HepG2 (cell line): ENCODE measurements at regions not wholly inside any gene's neighbourhood (a gene's known extent, or its start where the extent isn't known, plus 50 kb on each side); places are given as distances from the start of the nearest gene placed in this dataset.

Experiments used
- ATAC-seq: fragments of 200-7000 bp; cut with Tn5 transposase; 3 replicates; pipeline ENCODE4 v1.9.1; 2020; ENCODE audit warnings: mild to moderate bottlenecking, moderate library complexity
- BruUV-seq: library from RNA; stranded (reverse); fragments of 400-500 nt; replicated peaks from 2 replicates; lab custom pipeline; 2021; lab: Mats Ljungman, UMichigan
- CTCF ChIA-PET: fragments of 300-600 bp; formaldehyde crosslinking; extraction: SDS; loops from one replicate; lab custom pipeline; 2021; ENCODE audit warnings: low total read pairs, inconsistent platforms, low intra/inter-chr PET ratio; lab: Yijun Ruan, JAX
- POLR2A ChIA-PET: fragments of 350-600 bp; sonication (Branson Sonifier 250); formaldehyde crosslinking; loops from one replicate; lab custom pipeline; 2020; ENCODE audit warnings: antibody characterized with exemption, inconsistent platforms; lab: Yijun Ruan, JAX
- DNase-seq: peaks from one replicate; pipeline ENCODE4 v3.0.0-alpha.2; 2015; ENCODE audit warnings: low spot score
- FAIRE-seq: peaks from 3 replicates; lab custom pipeline; 2011; peaks lifted over from hg19 to GRCh38; lab: Jason Lieb, UNC
- H2AFZ ChIP-seq: one replicate; pipeline ENCODE4 v1.6.1; 2011; ENCODE audit warnings: low read length, inconsistent platforms
- H3K27ac ChIP-seq: fragments of 300-600 bp; 3 replicates; pipeline ENCODE4 v1.8.0; 2011; ENCODE audit warnings: mixed run types, mild to moderate bottlenecking, mixed read lengths, low read length, inconsistent platforms; ENCODE audit not compliant: insufficient read depth; ENCODE audit errors: extremely low read length
- H3K27me3 ChIP-seq, 2 experiments: fragments of 200-600 bp in 1 of 2; 2 replicates in 1 of 2; 3 replicates in 1 of 2; pipeline versions ENCODE4 v1.6.0 to v1.8.0; 2011; ENCODE audit warnings: low read length in 2 of 2, mild to moderate bottlenecking in 2 of 2, moderate library complexity in 2 of 2, inconsistent platforms in 1 of 2; ENCODE audit not compliant: insufficient read depth in 2 of 2, control insufficient read depth in 1 of 2
- H3K36me3 ChIP-seq, 2 experiments: fragments of 200-600 bp in 1 of 2; replicated peaks in 1 of 2; 2 replicates in 1 of 2; 3 replicates in 1 of 2; pipeline versions ENCODE4 v1.5.1 to v1.8.0; 2011; ENCODE audit warnings: low read length in 2 of 2, inconsistent platforms in 1 of 2; ENCODE audit not compliant: insufficient read depth in 2 of 2, control insufficient read depth in 1 of 2
- H3K4me1 ChIP-seq: 2 replicates; pipeline ENCODE4 v1.5.1; 2012; ENCODE audit warnings: low read length, inconsistent platforms; ENCODE audit not compliant: insufficient read depth
- H3K4me2 ChIP-seq: 2 replicates; pipeline ENCODE4 v1.6.0; 2011; ENCODE audit warnings: low read depth, low read length, inconsistent platforms
- H3K4me3 ChIP-seq, 3 experiments: fragments of 200-600 bp in 1 of 3; sonication (generic), shearing (Covaris generic) in 1 of 3; replicated peaks in 1 of 3; 2 replicates each; pipeline ENCODE4 v1.5.1; 2011 to 2016; ENCODE audit warnings: low read length in 3 of 3, inconsistent platforms in 2 of 3, low read depth in 2 of 3, mild to moderate bottlenecking in 2 of 3, control low read depth in 1 of 3, mixed read lengths in 1 of 3; ENCODE audit not compliant: insufficient read depth in 1 of 3
- H3K79me2 ChIP-seq: one replicate; pipeline ENCODE4 v1.6.1; 2011; ENCODE audit warnings: low read length, inconsistent platforms; ENCODE audit not compliant: insufficient read depth
- H3K9ac ChIP-seq: 2 replicates; pipeline ENCODE4 v1.6.0; 2011; ENCODE audit warnings: mild to moderate bottlenecking, low read depth, low read length, inconsistent platforms; ENCODE audit not compliant: insufficient read depth
- H3K9me3 ChIP-seq: 2 replicates; pipeline ENCODE4 v1.5.1; 2012; ENCODE audit warnings: mild to moderate bottlenecking, low read length
- H4K20me1 ChIP-seq: 2 replicates; pipeline ENCODE4 v1.6.0; 2011; ENCODE audit warnings: inconsistent platforms, mild to moderate bottlenecking, low read length, moderate library complexity; ENCODE audit not compliant: insufficient read depth
- DDIT3 ChIP-seq: sonication (generic); formaldehyde crosslinking; IDR thresholded peaks from 2 replicates; pipeline ENCODE4 v1.4.0; 2020; ENCODE audit warnings: mild to moderate bottlenecking, missing genetic modification reagents
- NFKBIZ ChIP-seq: IDR thresholded peaks from 2 replicates; pipeline ENCODE4 v1.6.1; 2018; ENCODE audit warnings: missing genetic modification reagents, missing compliant biosample characterization
- ZBTB7B ChIP-seq: sonication (generic); formaldehyde crosslinking; IDR thresholded peaks from 2 replicates; pipeline ENCODE4 v1.4.0; 2020; ENCODE audit warnings: missing genetic modification reagents
- ZNF234 ChIP-seq: sonication (generic); formaldehyde crosslinking; conservative IDR thresholded peaks from 2 replicates; pipeline ENCODE4 v1.5.1; 2020; ENCODE audit warnings: mild to moderate bottlenecking, missing genetic modification reagents
- ZNF296 ChIP-seq: sonication (generic); formaldehyde crosslinking; conservative IDR thresholded peaks from 2 replicates; pipeline ENCODE4 v1.5.0; 2020; ENCODE audit warnings: mild to moderate bottlenecking, missing genetic modification reagents
- WGBS: methylation state at CpG from one replicate; pipeline ENCODE4 v1.1.6; 2017; ENCODE audit warnings: low lambda C conversion rate; 5-methylcytosine and 5-hydroxymethylcytosine counted together
- in situ Hi-C: cut with HindIII; loops from 2 replicates; pipeline ENCODE4 v1.10.0; 2017; ENCODE audit warnings: low pct_unique_long_range_greater_than_20kb; ENCODE audit not compliant: extremely low pct_ligation_motif_present
- intact Hi-C: fragments of 100-400 bp; cut with micrococcal nuclease; formaldehyde crosslinking; loops from one replicate; pipeline ENCODE4 v1.10.0; 2022; ENCODE audit not compliant: unreplicated experiment

GRCh38 chrX:9087271-9088040 lies 53.5 kb upstream of the FAM9B start:
- H3K36me3 ChIP-seq, result no peaks in the 10 kb centered on the region
- no peaks in the 10 kb centered on the region for H3K9me3 ChIP-seq
- in situ Hi-C loops, result no loop called here
- no TSS peak for BruUV-seq
- no peaks in the 10 kb centered on the region for H3K79me2 ChIP-seq
- CTCF ChIA-PET, result no interaction called here
- no peak for ATAC-seq
- FAIRE-seq, result no peak
- 12% methylated on average over 7 of the region's 8 CpGs for WGBS
- POLR2A ChIA-PET, result no interaction called here
- H3K4me1 ChIP-seq, result no peaks in the 10 kb centered on the region
- no peak overlapping the region for H3K4me2 ChIP-seq
- H2AFZ ChIP-seq, result no peak overlapping the region
- no peak overlapping the region for H3K4me3 ChIP-seq
- H3K9ac ChIP-seq, result no peak overlapping the region
- DNase-seq, result no peak
- no peaks in the 10 kb centered on the region for H3K27me3 ChIP-seq
- no peak for TF ChIP-seq NFKBIZ (CRISPR knock-in tag)
- no peak overlapping the region for H3K27ac ChIP-seq
- H4K20me1 ChIP-seq, result no peaks in the 10 kb centered on the region
- intact Hi-C loops, result no loop called here

GRCh38 chrX:9088896-9089295 lies 55.0 kb upstream of the FAM9B start:
- no peak for FAIRE-seq
- POLR2A ChIA-PET, result no interaction called here
- CTCF ChIA-PET, result no interaction called here

More at GRCh38 chrX:9088896-9089295, 55.0 kb upstream of the FAM9B start:
- H3K4me2 ChIP-seq, result no peak overlapping the region
- WGBS, result 81% methylated on average over 2 of the region's 2 CpGs
- H3K79me2 ChIP-seq, result no peaks in the 10 kb centered on the region
- BruUV-seq, result no TSS peak
- no peak overlapping the region for H2AFZ ChIP-seq
- no peaks in the 10 kb centered on the region for H4K20me1 ChIP-seq
- H3K4me1 ChIP-seq, result no peaks in the 10 kb centered on the region
- no peaks in the 10 kb centered on the region for H3K36me3 ChIP-seq
- no peak overlapping the region for H3K9ac ChIP-seq
- TF ChIP-seq ZNF296 (no peak), ZNF234 (CRISPR knock-in tag) (no peak), DDIT3 (no peak), ZBTB7B (no peak)
- ATAC-seq (no peak), DNase-seq (no peak)
- no peak overlapping the region for H3K4me3 ChIP-seq
- no peaks in the 10 kb centered on the region for H3K27me3 ChIP-seq
- H3K9me3 ChIP-seq, result no peaks in the 10 kb centered on the region
- H3K27ac ChIP-seq, result no peak overlapping the region
- in situ Hi-C loops (no loop called here), intact Hi-C loops (no loop called here)
